Naive B cell (primary cell): ENCODE measurements at regions not wholly inside any gene's neighbourhood (a gene's known extent, or its start where the extent isn't known, plus 50 kb on each side); places are given as distances from the start of the nearest gene placed in this dataset.

Source experiments
- ATAC-seq, 2 donors: fragments of 150-1000 bp; cut with Tn5 transposase; 2 replicates each; pipeline ENCODE4 v1.10.0; 2021; ENCODE audit warnings: low read depth in 2 of 2, mild to moderate bottlenecking in 2 of 2, moderate library complexity in 2 of 2
- DNase-seq: peaks from one replicate; pipeline ENCODE4 v3.0.0; 2022
- H3K27ac Mint-ChIP-seq, 6 donors: one replicate each; pipeline ENCODE4 v1.8.0; 2020 to 2022; ENCODE audit warnings: mild to moderate bottlenecking in 6 of 6, mixed read lengths in 6 of 6, moderate library complexity in 5 of 6, inconsistent platforms in 2 of 6
- H3K27me3 Mint-ChIP-seq, 3 donors: one replicate each; pipeline ENCODE4 v1.8.0; 2021 to 2022; ENCODE audit warnings: mixed read lengths in 3 of 3, mild to moderate bottlenecking in 1 of 3
- H3K36me3 Mint-ChIP-seq, 2 donors: one replicate each; pipeline ENCODE4 v1.8.0; 2020 to 2022; ENCODE audit warnings: mixed read lengths in 2 of 2, inconsistent platforms in 1 of 2, mild to moderate bottlenecking in 1 of 2
- H3K4me1 Mint-ChIP-seq, 3 donors: one replicate each; pipeline ENCODE4 v1.8.0; 2020 to 2022; ENCODE audit warnings: mixed read lengths in 3 of 3, inconsistent platforms in 1 of 3, mild to moderate bottlenecking in 1 of 3, moderate library complexity in 1 of 3
- H3K4me3 Mint-ChIP-seq, 8 donors: one replicate each; pipeline ENCODE4 v1.8.0; 2020 to 2022; ENCODE audit warnings: mild to moderate bottlenecking in 8 of 8, mixed read lengths in 8 of 8, moderate library complexity in 8 of 8, inconsistent platforms in 2 of 8
- H3K9me3 Mint-ChIP-seq, 7 donors: one replicate each; pipeline ENCODE4 v1.8.0; 2020 to 2022; ENCODE audit warnings: mixed read lengths in 7 of 7, mild to moderate bottlenecking in 5 of 7, inconsistent platforms in 2 of 7, moderate library complexity in 1 of 7

GRCh38 chr21:24869862-24870261 lies 737.4 kb downstream of the MRPL39 start:
- no peak overlapping the region for H3K4me3 Mint-ChIP-seq
- H3K27me3 Mint-ChIP-seq: peaks cover 0 to 8% (median 0%) of the 10 kb centered on the region in 3 donors
- H3K9me3 Mint-ChIP-seq: peaks cover 6 to 23% (median 15%) of the 10 kb centered on the region in 7 donors
- H3K36me3 Mint-ChIP-seq: peaks cover 0 to 5% of the 10 kb centered on the region in 2 donors
- H3K4me1 Mint-ChIP-seq: no peaks in the 10 kb centered on the region
- DNase-seq: no peak
- no peak for ATAC-seq
- H3K27ac Mint-ChIP-seq: no peak overlapping the region

GRCh38 chr21:24868117-24868516 lies 739.2 kb downstream of the MRPL39 start:
- Mint-ChIP-seq H3K9me3 (peaks cover 0 to 14% (median 8%) of the 10 kb centered on the region in 7 donors), H3K4me1 (no peaks in the 10 kb centered on the region), H3K27ac (no peak overlapping the region), H3K27me3 (peaks cover 0 to 8% (median 0%) of the 10 kb centered on the region in 3 donors), H3K4me3 (no peak overlapping the region), H3K36me3 (peaks cover 0 to 5% of the 10 kb centered on the region in 2 donors)
- DNase-seq (no peak), ATAC-seq (no peak)

GRCh38 chr21:24861471-24861870 lies 745.8 kb downstream of the MRPL39 start:
- no peaks in the 10 kb centered on the region for H3K4me1 Mint-ChIP-seq
- H3K27me3 Mint-ChIP-seq: peaks cover 0 to 12% (median 10%) of the 10 kb centered on the region in 3 donors
- H3K4me3 Mint-ChIP-seq: no peak overlapping the region
- ATAC-seq (no peak), DNase-seq (no peak)
- H3K36me3 Mint-ChIP-seq: no peaks in the 10 kb centered on the region
- H3K9me3 Mint-ChIP-seq: peaks cover 0 to 3% (median 0%) of the 10 kb centered on the region in 7 donors
- no peak overlapping the region for H3K27ac Mint-ChIP-seq

- peaks cover 0 to 18% (median 0%) of the 10 kb centered on the region in 3 donors for H3K27me3 Mint-ChIP-seq
- no peak overlapping the region for H3K4me3 Mint-ChIP-seq
- ATAC-seq (no peak), DNase-seq (no peak)
- H3K27ac Mint-ChIP-seq: no peak overlapping the region
- peaks cover 0 to 3% (median 0%) of the 10 kb centered on the region in 3 donors for H3K4me1 Mint-ChIP-seq
- peaks cover 0 to 3% (median under 1%) of the 10 kb centered on the region in 7 donors for H3K9me3 Mint-ChIP-seq
- H3K36me3 Mint-ChIP-seq: no peaks in the 10 kb centered on the region
Measured at GRCh38 chr21:24856326-24856725, 751.0 kb downstream of the MRPL39 start.

GRCh38 chr21:24852610-24853195 lies 754.6 kb downstream of the MRPL39 start:
- Mint-ChIP-seq H3K4me1 (peaks cover 0 to 3% (median 0%) of the 10 kb centered on the region in 3 donors), H3K27me3 (peaks cover 0 to 10% (median 0%) of the 10 kb centered on the region in 3 donors), H3K27ac (no peak overlapping the region), H3K4me3 (no peak overlapping the region), H3K9me3 (peaks cover 0 to 5% (median 2%) of the 10 kb centered on the region in 7 donors), H3K36me3 (no peaks in the 10 kb centered on the region)
- ATAC-seq (no peak), DNase-seq (no peak)

GRCh38 chr21:24850121-24850520 lies 757.2 kb downstream of the MRPL39 start:
- H3K9me3 Mint-ChIP-seq: peaks cover 0 to 5% (median 2%) of the 10 kb centered on the region in 7 donors
- ATAC-seq: no peak
- peaks cover 0 to 3% (median 0%) of the 10 kb centered on the region in 3 donors for H3K4me1 Mint-ChIP-seq
- no peak for DNase-seq
- no peaks in the 10 kb centered on the region for H3K36me3 Mint-ChIP-seq
- H3K27ac Mint-ChIP-seq: no peak overlapping the region
- H3K4me3 Mint-ChIP-seq: no peak overlapping the region
- no peaks in the 10 kb centered on the region for H3K27me3 Mint-ChIP-seq

- H3K4me3 Mint-ChIP-seq: no peak overlapping the region
- no peak overlapping the region for H3K27ac Mint-ChIP-seq
- DNase-seq (no peak), ATAC-seq (no peak)
- no peaks in the 10 kb centered on the region for H3K27me3 Mint-ChIP-seq
- peaks cover 0 to 10% (median 0%) of the 10 kb centered on the region in 7 donors for H3K9me3 Mint-ChIP-seq
- H3K36me3 Mint-ChIP-seq: no peaks in the 10 kb centered on the region
- H3K4me1 Mint-ChIP-seq: no peaks in the 10 kb centered on the region
Measured at GRCh38 chr21:24844671-24845070, 762.6 kb downstream of the MRPL39 start.

GRCh38 chr21:24840287-24840686 lies 767.0 kb downstream of the MRPL39 start:
- no peak for DNase-seq

GRCh38 chr21:24832961-24833360 lies 774.3 kb downstream of the MRPL39 start:
- no peak overlapping the region for H3K4me3 Mint-ChIP-seq
- H3K27me3 Mint-ChIP-seq: no peaks in the 10 kb centered on the region
- ATAC-seq (no peak), DNase-seq (no peak)
- no peaks in the 10 kb centered on the region for H3K4me1 Mint-ChIP-seq
- no peaks in the 10 kb centered on the region for H3K9me3 Mint-ChIP-seq
- no peaks in the 10 kb centered on the region for H3K36me3 Mint-ChIP-seq
- no peak overlapping the region for H3K27ac Mint-ChIP-seq

More at GRCh38 chr21:24840287-24840686, 767.0 kb downstream of the MRPL39 start:
- Mint-ChIP-seq H3K4me3 (no peak overlapping the region), H3K9me3 (peaks cover 0 to 17% (median 1%) of the 10 kb centered on the region in 7 donors), H3K4me1 (no peaks in the 10 kb centered on the region), H3K27me3 (no peaks in the 10 kb centered on the region), H3K36me3 (no peaks in the 10 kb centered on the region), H3K27ac (no peak overlapping the region)
- no peak for ATAC-seq

- H3K27me3 Mint-ChIP-seq: no peaks in the 10 kb centered on the region
- DNase-seq (no peak), ATAC-seq (no peak)
- no peaks in the 10 kb centered on the region for H3K36me3 Mint-ChIP-seq
- no peak overlapping the region for H3K4me3 Mint-ChIP-seq
- no peak overlapping the region for H3K27ac Mint-ChIP-seq
- H3K9me3 Mint-ChIP-seq: no peaks in the 10 kb centered on the region
- no peaks in the 10 kb centered on the region for H3K4me1 Mint-ChIP-seq
Measured at GRCh38 chr21:24829397-24829796, 777.9 kb downstream of the MRPL39 start.

- DNase-seq (no peak), ATAC-seq (no peak)
- Mint-ChIP-seq H3K27ac (no peak overlapping the region), H3K9me3 (no peaks in the 10 kb centered on the region), H3K4me3 (no peak overlapping the region), H3K4me1 (peaks cover 4 to 8% (median 7%) of the 10 kb centered on the region in 3 donors), H3K27me3 (no peaks in the 10 kb centered on the region), H3K36me3 (no peaks in the 10 kb centered on the region)
Measured at GRCh38 chr21:24826822-24827221, 780.5 kb downstream of the MRPL39 start.

GRCh38 chr21:24825348-24825747 lies 781.9 kb downstream of the MRPL39 start:
- ATAC-seq (no peak), DNase-seq (no peak)
- Mint-ChIP-seq H3K4me3 (no peak overlapping the region), H3K4me1 (peaks cover 4 to 8% (median 7%) of the 10 kb centered on the region in 3 donors), H3K27ac (no peak overlapping the region), H3K9me3 (no peaks in the 10 kb centered on the region), H3K27me3 (peaks cover 0 to 6% (median 0%) of the 10 kb centered on the region in 3 donors), H3K36me3 (no peaks in the 10 kb centered on the region)

- H3K27me3 Mint-ChIP-seq: peaks cover 0 to 6% (median 0%) of the 10 kb centered on the region in 3 donors
- H3K4me3 Mint-ChIP-seq: no peak overlapping the region
- no peak for DNase-seq
- ATAC-seq: no peak
- peaks cover 4 to 8% (median 7%) of the 10 kb centered on the region in 3 donors for H3K4me1 Mint-ChIP-seq
- no peak overlapping the region for H3K27ac Mint-ChIP-seq
- no peaks in the 10 kb centered on the region for H3K36me3 Mint-ChIP-seq
- no peaks in the 10 kb centered on the region for H3K9me3 Mint-ChIP-seq
Measured at GRCh38 chr21:24824209-24824608, 783.1 kb downstream of the MRPL39 start.

- Mint-ChIP-seq H3K4me3 (no peak overlapping the region), H3K36me3 (no peaks in the 10 kb centered on the region), H3K9me3 (no peaks in the 10 kb centered on the region), H3K27me3 (peaks cover 0 to 6% (median 0%) of the 10 kb centered on the region in 3 donors), H3K4me1 (peaks cover 4 to 8% (median 7%) of the 10 kb centered on the region in 3 donors), H3K27ac (peak overlapping the region in 1 of 6 donors; percentile 53)
- ATAC-seq (no peak), DNase-seq (no peak)
Measured at GRCh38 chr21:24823247-24823646, 784.0 kb downstream of the MRPL39 start.
